Mesenchymal stem cell (in vitro differentiated cells and primary cell): ENCODE measurements at regions not wholly inside any gene's neighbourhood (a gene's known extent, or its start where the extent isn't known, plus 50 kb on each side); places are given as distances from the start of the nearest gene placed in this dataset.

Source experiments
- DNase-seq: peaks from one replicate; pipeline ENCODE4 v3.0.0-alpha.2; 2013
- H2AFZ ChIP-seq: one replicate; pipeline ENCODE4 v1.6.1; 2013; ENCODE audit warnings: low read depth, mild to moderate bottlenecking, control low read depth, inconsistent platforms, low read length, moderate library complexity
- H2AK5ac ChIP-seq: 2 replicates; pipeline ENCODE4 v1.6.1; 2013; ENCODE audit warnings: low read length, moderate library complexity, mild to moderate bottlenecking, inconsistent platforms; ENCODE audit not compliant: severe bottlenecking
- H2BK120ac ChIP-seq: one replicate; pipeline ENCODE4 v1.6.1; 2013; ENCODE audit warnings: low read depth, mild to moderate bottlenecking, inconsistent platforms, low read length, moderate library complexity
- H2BK12ac ChIP-seq, 2 experiments: one replicate each; pipeline ENCODE4 v1.6.1; 2013; ENCODE audit warnings: inconsistent platforms in 2 of 2, low read length in 2 of 2, mild to moderate bottlenecking in 2 of 2, moderate library complexity in 2 of 2, control low read depth in 1 of 2
- H2BK15ac ChIP-seq: one replicate; pipeline ENCODE4 v1.6.1; 2013; ENCODE audit warnings: mild to moderate bottlenecking, low read depth, inconsistent platforms; ENCODE audit not compliant: poor library complexity, severe bottlenecking
- H2BK5ac ChIP-seq: 2 replicates; pipeline ENCODE4 v1.6.1; 2013; ENCODE audit warnings: low read depth, mild to moderate bottlenecking, low read length, control low read depth, inconsistent platforms; ENCODE audit not compliant: poor library complexity, severe bottlenecking
- H3K14ac ChIP-seq, 2 experiments: one replicate each; pipeline ENCODE4 v1.6.1; 2013; ENCODE audit warnings: inconsistent platforms in 2 of 2, low read length in 2 of 2, control low read depth in 1 of 2, mild to moderate bottlenecking in 1 of 2, moderate library complexity in 1 of 2
- H3K18ac ChIP-seq, 2 experiments: one replicate each; pipeline ENCODE4 v1.6.1; 2013; ENCODE audit warnings: inconsistent platforms in 2 of 2, low read length in 2 of 2, control low read depth in 1 of 2, low read depth in 1 of 2, mild to moderate bottlenecking in 1 of 2
- H3K23ac ChIP-seq, 2 experiments: one replicate each; pipeline ENCODE4 v1.6.1; 2013; ENCODE audit warnings: inconsistent platforms in 2 of 2, low read length in 2 of 2, mild to moderate bottlenecking in 2 of 2, moderate library complexity in 2 of 2, control low read depth in 1 of 2
- H3K27ac ChIP-seq: 2 replicates; pipeline ENCODE4 v1.5.1; 2013; ENCODE audit warnings: mild to moderate bottlenecking, moderate library complexity, low read length, control low read depth, inconsistent platforms; ENCODE audit not compliant: poor library complexity, severe bottlenecking
- H3K27me3 ChIP-seq, 2 experiments: 2 replicates each; pipeline versions ENCODE4 v1.6.1 to v1.7.0; 2013; ENCODE audit warnings: low read length in 2 of 2, mild to moderate bottlenecking in 2 of 2, moderate library complexity in 2 of 2, control low read depth in 1 of 2, inconsistent platforms in 1 of 2; ENCODE audit not compliant: control insufficient read depth in 1 of 2, insufficient read depth in 1 of 2
- H3K36me3 ChIP-seq, 2 experiments: 2 replicates each; pipeline versions ENCODE4 v1.6.1 to v1.7.0; 2013; ENCODE audit warnings: low read length in 2 of 2, control low read depth in 1 of 2, inconsistent platforms in 1 of 2, low read depth in 1 of 2, mild to moderate bottlenecking in 1 of 2; ENCODE audit not compliant: insufficient read depth in 2 of 2, control insufficient read depth in 1 of 2
- H3K4ac ChIP-seq, 2 experiments: one replicate each; pipeline ENCODE4 v1.6.1; 2013; ENCODE audit warnings: inconsistent platforms in 2 of 2, low read length in 2 of 2, mild to moderate bottlenecking in 2 of 2, moderate library complexity in 2 of 2, control low read depth in 1 of 2, low read depth in 1 of 2
- H3K4me1 ChIP-seq: 2 replicates; pipeline ENCODE4 v1.6.1; 2013; ENCODE audit warnings: low read depth, low read length, control low read depth; ENCODE audit not compliant: control insufficient read depth, insufficient read depth
- H3K4me2 ChIP-seq: 2 replicates; pipeline ENCODE4 v1.6.1; 2013; ENCODE audit warnings: low read length, mild to moderate bottlenecking, inconsistent platforms; ENCODE audit not compliant: poor library complexity, severe bottlenecking
- H3K4me3 ChIP-seq, 2 experiments: 2 replicates each; pipeline versions ENCODE4 v1.5.1 to v1.7.0; 2013; ENCODE audit warnings: low read length in 2 of 2, mild to moderate bottlenecking in 2 of 2, control low read depth in 1 of 2, low read depth in 1 of 2; ENCODE audit not compliant: insufficient read depth in 1 of 2
- H3K79me1 ChIP-seq: replicated peaks from 2 replicates; pipeline ENCODE4 v1.6.1; 2013; ENCODE audit warnings: mild to moderate bottlenecking, control low read depth, low read length, inconsistent platforms; ENCODE audit not compliant: poor library complexity, severe bottlenecking
- H3K9ac ChIP-seq: 2 replicates; pipeline ENCODE4 v1.7.0; 2013; ENCODE audit warnings: mild to moderate bottlenecking, low read length, moderate library complexity
- H3K9me3 ChIP-seq: 2 replicates; pipeline ENCODE4 v1.7.0; 2013; ENCODE audit warnings: mild to moderate bottlenecking, low read length; ENCODE audit not compliant: control insufficient read depth
- H4K8ac ChIP-seq: one replicate; pipeline ENCODE4 v1.6.1; 2013; ENCODE audit warnings: inconsistent platforms, mild to moderate bottlenecking, low read length, moderate library complexity
- H4K91ac ChIP-seq: one replicate; pipeline ENCODE4 v1.6.1; 2013; ENCODE audit warnings: mild to moderate bottlenecking, low read length, inconsistent platforms
- WGBS: methylation state at CpG from one replicate; pipeline ENCODE4 v1.1.7; 2013; ENCODE audit warnings: mixed read lengths; 5-methylcytosine and 5-hydroxymethylcytosine counted together

- H2AFZ ChIP-seq = no peak overlapping the region
- H3K4me2 ChIP-seq = no peak overlapping the region
- DNase-seq = no peak
- no peak overlapping the region for H3K4ac ChIP-seq
- no peak overlapping the region for H3K27ac ChIP-seq
- H2BK120ac ChIP-seq = no peak overlapping the region
- no peaks in the 10 kb centered on the region for H3K79me1 ChIP-seq
- H3K36me3 ChIP-seq = no peaks in the 10 kb centered on the region
- peaks cover 11% of the 10 kb centered on the region for H3K9me3 ChIP-seq
- no peak overlapping the region for H3K4me3 ChIP-seq
- no peak overlapping the region for H3K9ac ChIP-seq
- H4K8ac ChIP-seq = no peak overlapping the region
- H3K23ac ChIP-seq = no peak overlapping the region
- H3K14ac ChIP-seq = no peak overlapping the region
- peaks cover 17 to 40% of the 10 kb centered on the region in 2 experiments for H3K27me3 ChIP-seq
- H2BK15ac ChIP-seq = no peak overlapping the region
- H3K18ac ChIP-seq = no peak overlapping the region
- H2BK5ac ChIP-seq = no peak overlapping the region
- H2AK5ac ChIP-seq = no peak overlapping the region
- H3K4me1 ChIP-seq = no peaks in the 10 kb centered on the region
- no peak overlapping the region for H2BK12ac ChIP-seq
- H4K91ac ChIP-seq = no peak overlapping the region
Observed at GRCh38 chr14:96661244-96661969, 135.8 kb upstream of the VRK1 start.

GRCh38 chr14:96662116-96662970, 134.8 kb upstream of the VRK1 start:
- Histone ChIP-seq H3K27me3 (peaks cover 17 to 40% of the 10 kb centered on the region in 2 experiments), H3K79me1 (no peaks in the 10 kb centered on the region), H3K4ac (no peak overlapping the region), H4K8ac (no peak overlapping the region), H3K4me2 (no peak overlapping the region), H3K18ac (no peak overlapping the region), H2AK5ac (no peak overlapping the region), H3K14ac (no peak overlapping the region), H3K27ac (no peak overlapping the region), H3K9me3 (peaks cover 2% of the 10 kb centered on the region), H3K36me3 (no peaks in the 10 kb centered on the region), H2BK120ac (no peak overlapping the region), H2BK12ac (no peak overlapping the region), H4K91ac (no peak overlapping the region), H3K23ac (no peak overlapping the region), H3K9ac (no peak overlapping the region), H2BK5ac (no peak overlapping the region), H2AFZ (no peak overlapping the region), H3K4me1 (no peaks in the 10 kb centered on the region), H3K4me3 (no peak overlapping the region), H2BK15ac (no peak overlapping the region)
- WGBS = 87% methylated on average over 15 of the region's 15 CpGs
- no peak for DNase-seq

DNA sequence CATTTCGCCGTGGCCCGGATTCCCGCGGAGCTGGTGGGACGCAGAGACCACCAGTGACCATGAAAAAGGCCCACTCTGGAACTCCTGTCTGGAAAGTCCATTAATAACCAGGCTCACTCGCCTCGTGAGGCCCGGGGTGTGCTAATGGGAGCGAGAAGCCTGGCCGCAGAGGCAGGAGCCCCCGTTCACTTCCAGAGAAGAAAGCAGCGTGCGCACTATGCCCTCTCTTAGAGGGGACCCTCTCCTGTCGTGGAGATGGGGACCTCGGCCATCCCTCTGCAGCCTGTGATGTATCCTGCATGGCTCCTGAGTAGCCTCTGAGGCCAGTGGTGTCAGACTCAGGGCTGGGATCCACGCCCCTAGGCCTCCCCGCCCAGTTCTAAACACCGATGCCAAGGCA, 134.1 kb upstream of the VRK1 start:
- Histone ChIP-seq H3K18ac (no peak overlapping the region), H3K9ac (no peak overlapping the region), H3K27me3 (peaks cover 17 to 46% of the 10 kb centered on the region in 2 experiments), H2BK15ac (no peak overlapping the region), H3K79me1 (no peaks in the 10 kb centered on the region), H2BK5ac (no peak overlapping the region), H2AFZ (no peak overlapping the region), H2BK12ac (no peak overlapping the region), H3K27ac (no peak overlapping the region), H3K23ac (no peak overlapping the region), H3K36me3 (no peaks in the 10 kb centered on the region), H3K14ac (no peak overlapping the region), H3K9me3 (no peaks in the 10 kb centered on the region), H3K4ac (no peak overlapping the region), H3K4me1 (no peaks in the 10 kb centered on the region), H2AK5ac (no peak overlapping the region), H4K91ac (no peak overlapping the region), H3K4me3 (no peak overlapping the region), H4K8ac (no peak overlapping the region), H2BK120ac (no peak overlapping the region), H3K4me2 (no peak overlapping the region)
- no peak for DNase-seq
- 88% methylated on average over 19 of the region's 19 CpGs for WGBS

GRCh38 chr14:96663491-96664067, 133.6 kb upstream of the VRK1 start:
- H3K36me3 ChIP-seq = no peaks in the 10 kb centered on the region
- WGBS = 90% methylated on average over 8 of the region's 10 CpGs
- H3K4me2 ChIP-seq = no peak overlapping the region
- H2BK15ac ChIP-seq = no peak overlapping the region
- no peaks in the 10 kb centered on the region for H3K9me3 ChIP-seq
- no peak for DNase-seq
- no peak overlapping the region for H2AK5ac ChIP-seq
- no peak overlapping the region for H4K91ac ChIP-seq
- H3K9ac ChIP-seq = no peak overlapping the region
- H3K27ac ChIP-seq = no peak overlapping the region
- no peak overlapping the region for H2BK12ac ChIP-seq
- peaks cover 17 to 48% of the 10 kb centered on the region in 2 experiments for H3K27me3 ChIP-seq
- H3K18ac ChIP-seq = no peak overlapping the region
- H3K4ac ChIP-seq = no peak overlapping the region
- H2BK5ac ChIP-seq = no peak overlapping the region
- no peak overlapping the region for H2AFZ ChIP-seq
- H3K14ac ChIP-seq = peak overlapping the region in 1 of 2 experiments; percentile 71
- H3K4me3 ChIP-seq = no peak overlapping the region
- H2BK120ac ChIP-seq = no peak overlapping the region
- no peaks in the 10 kb centered on the region for H3K4me1 ChIP-seq
- H3K23ac ChIP-seq = no peak overlapping the region
- no peak overlapping the region for H4K8ac ChIP-seq
- no peaks in the 10 kb centered on the region for H3K79me1 ChIP-seq
